HFFc6 (cell line): ENCODE measurements at regions not wholly inside any gene's neighbourhood (a gene's known extent, or its start where the extent isn't known, plus 50 kb on each side); places are given as distances from the start of the nearest gene placed in this dataset.

ENCODE experiments used
- DNase-seq: peaks from one replicate; pipeline ENCODE4 v3.0.0-alpha.2; 2018
- H3K27ac Mint-ChIP-seq: 2 replicates; pipeline ENCODE4 v1.8.0; 2020; ENCODE audit warnings: mild to moderate bottlenecking, mixed read lengths
- H3K27me3 Mint-ChIP-seq: 2 replicates; pipeline ENCODE4 v1.8.0; 2021; ENCODE audit warnings: mild to moderate bottlenecking, moderate library complexity, mixed read lengths; ENCODE audit not compliant: insufficient read depth
- H3K36me3 Mint-ChIP-seq: 2 replicates; pipeline ENCODE4 v1.8.0; 2021; ENCODE audit warnings: low read depth, mixed read lengths
- H3K4me1 Mint-ChIP-seq: 2 replicates; pipeline ENCODE4 v1.8.0; 2020; ENCODE audit warnings: low read depth, mixed read lengths
- H3K4me3 Mint-ChIP-seq: 2 replicates; pipeline ENCODE4 v1.8.0; 2020; ENCODE audit warnings: mild to moderate bottlenecking, moderate library complexity, mixed read lengths
- H3K9me3 Mint-ChIP-seq: 2 replicates; pipeline ENCODE4 v1.8.0; 2020; ENCODE audit warnings: mild to moderate bottlenecking, mixed read lengths
- CTCF ChIP-seq: fragments of 200-600 bp; sonication (generic); IDR thresholded peaks from 2 replicates; pipeline ENCODE4 v1.5.0; 2021; ENCODE audit warnings: antibody characterized with exemption, mild to moderate bottlenecking

GRCh38 chr14:89504091-89504490 is 87.1 kb upstream of the FOXN3 start:
- Mint-ChIP-seq H3K9me3 (no peaks in the 10 kb centered on the region), H3K27me3 (no peaks in the 10 kb centered on the region), H3K4me1 (peaks cover 60% of the 10 kb centered on the region), H3K4me3 (no peak overlapping the region), H3K36me3 (peaks cover 9% of the 10 kb centered on the region; the same call in 1 of the 2 replicates), H3K27ac (peak overlapping the region; percentile 88)
- no peak for TF ChIP-seq CTCF
- DNase-seq, result peak; percentile 54

DNA sequence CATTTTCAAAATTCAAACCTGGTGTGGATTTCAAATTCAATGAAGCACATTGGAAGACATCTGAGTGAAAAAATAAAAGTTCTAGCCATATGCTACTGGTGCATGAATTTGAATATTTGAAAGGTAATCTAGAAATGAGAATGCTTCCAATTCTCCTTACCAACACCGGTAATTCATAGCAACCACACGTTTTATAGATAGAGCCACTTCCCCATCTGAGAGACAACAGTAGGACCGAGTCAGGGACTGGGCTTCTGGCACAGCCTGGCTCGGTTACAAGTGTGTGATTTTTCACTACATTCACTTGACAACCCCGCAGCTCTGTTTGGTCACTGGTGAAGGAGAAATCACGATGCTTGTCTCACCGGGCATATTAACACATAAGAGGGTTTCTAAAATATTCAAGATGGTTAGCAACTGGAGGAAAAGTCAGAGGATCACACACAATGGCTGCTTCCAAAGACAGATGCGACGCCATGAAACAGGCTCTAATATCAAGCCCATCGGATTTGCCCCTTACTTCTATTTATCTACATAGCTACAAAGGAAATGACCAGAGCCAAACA is 86.5 kb upstream of the FOXN3 start:
- TF ChIP-seq CTCF, result no peak
- Mint-ChIP-seq H3K4me1 (peaks cover 54% of the 10 kb centered on the region), H3K27me3 (no peaks in the 10 kb centered on the region), H3K36me3 (peaks cover 9% of the 10 kb centered on the region; the same call in 1 of the 2 replicates), H3K4me3 (no peak overlapping the region), H3K9me3 (no peaks in the 10 kb centered on the region), H3K27ac (peak overlapping the region; percentile 88)
- DNase-seq, result no peak

GRCh38 chr14:89502966-89503365 is 85.9 kb upstream of the FOXN3 start:
- peaks cover 9% of the 10 kb centered on the region; the same call in 1 of the 2 replicates for H3K36me3 Mint-ChIP-seq
- no peak overlapping the region for H3K4me3 Mint-ChIP-seq
- H3K4me1 Mint-ChIP-seq, result peaks cover 49% of the 10 kb centered on the region
- H3K9me3 Mint-ChIP-seq, result no peaks in the 10 kb centered on the region
- H3K27ac Mint-ChIP-seq, result no peak overlapping the region
- TF ChIP-seq CTCF, result no peak
- no peak for DNase-seq
- no peaks in the 10 kb centered on the region for H3K27me3 Mint-ChIP-seq

GRCh38 chr14:89501381-89501780 is 84.3 kb upstream of the FOXN3 start:
- Mint-ChIP-seq H3K27me3 (no peaks in the 10 kb centered on the region), H3K4me3 (no peak overlapping the region), H3K9me3 (no peaks in the 10 kb centered on the region), H3K27ac (0 out of 2 replicates have a peak overlapping the region, but pooled peaks have one; percentile 7), H3K36me3 (peaks cover 9% of the 10 kb centered on the region; the same call in 1 of the 2 replicates), H3K4me1 (peaks cover 35% of the 10 kb centered on the region)
- no peak for TF ChIP-seq CTCF
- no peak for DNase-seq

GRCh38 chr14:89500303-89500702 is 83.3 kb upstream of the FOXN3 start:
- no peaks in the 10 kb centered on the region for H3K9me3 Mint-ChIP-seq
- no peak overlapping the region for H3K4me3 Mint-ChIP-seq
- H3K36me3 Mint-ChIP-seq, result peaks cover 9% of the 10 kb centered on the region; the same call in 1 of the 2 replicates
- no peak for TF ChIP-seq CTCF
- peaks cover 35% of the 10 kb centered on the region for H3K4me1 Mint-ChIP-seq
- H3K27ac Mint-ChIP-seq, result no peak overlapping the region
- no peak for DNase-seq
- H3K27me3 Mint-ChIP-seq, result peaks cover 2% of the 10 kb centered on the region; the same call in 1 of the 2 replicates
